Astrocyte of the spinal cord (primary cell): ENCODE measurements at regions not wholly inside any gene's neighbourhood (a gene's known extent, or its start where the extent isn't known, plus 50 kb on each side); places are given as distances from the start of the nearest gene placed in this dataset.
A peak's percentile ranks its signal among the peaks of the same experiment; 100 is the strongest.

ENCODE experiments used
- DNase-seq: peaks from one replicate; pipeline ENCODE4 v3.0.0; 2011; ENCODE audit warnings: low read depth, low spot score
- H3K4me3 ChIP-seq: 2 replicates; pipeline ENCODE4 v1.5.1; 2011; ENCODE audit warnings: low read depth, mild to moderate bottlenecking, low read length, moderate library complexity
- CTCF ChIP-seq: IDR thresholded peaks from 2 replicates; pipeline ENCODE4 v1.5.1; 2012; ENCODE audit warnings: low read depth, mild to moderate bottlenecking, low read length, inconsistent platforms
- in situ Hi-C: cut with HindIII; loops from 2 replicates; pipeline ENCODE4 v1.10.0; 2017; ENCODE audit warnings: low sequenced_read_pairs

GRCh38 chrX:22882543-22882942 is 117.2 kb upstream of the DDX53 start:
- in situ Hi-C loops: no loop called here
- H3K4me3 ChIP-seq: no peak overlapping the region
- TF ChIP-seq CTCF: no peak
- no peak for DNase-seq

GRCh38 chrX:22889819-22890218 is 109.9 kb upstream of the DDX53 start:
- in situ Hi-C loops: no loop called here
- DNase-seq: no peak
- TF ChIP-seq CTCF: no peak
- H3K4me3 ChIP-seq: no peak overlapping the region

GRCh38 chrX:22912616-22913015 is 87.1 kb upstream of the DDX53 start:
- in situ Hi-C loops: no loop called here
- DNase-seq: no peak
- no peak for TF ChIP-seq CTCF
- H3K4me3 ChIP-seq: no peak overlapping the region

- TF ChIP-seq CTCF: no peak
- DNase-seq: peak; percentile 22
- in situ Hi-C loops: no loop called here
- H3K4me3 ChIP-seq: no peak overlapping the region
These were observed 76.8 kb upstream of the DDX53 start for GRCh38 chrX:22922961-22923360.

GRCh38 chrX:22934640-22935039 is 65.1 kb upstream of the DDX53 start:
- no peak overlapping the region for H3K4me3 ChIP-seq
- in situ Hi-C loops: no loop called here
- DNase-seq: no peak
- TF ChIP-seq CTCF: no peak

- no peak for DNase-seq
- in situ Hi-C loops: no loop called here
- no peak for TF ChIP-seq CTCF
- H3K4me3 ChIP-seq: no peak overlapping the region
These were observed 54.8 kb upstream of the DDX53 start for GRCh38 chrX:22944945-22945344.
